Fibroblast of the conjunctiva (primary cell): ENCODE measurements at regions not wholly inside any gene's neighbourhood (a gene's known extent, or its start where the extent isn't known, plus 50 kb on each side); places are given as distances from the start of the nearest gene placed in this dataset.
"Not testable (repeated sequence)": the region's sequence is repeated elsewhere in the genome, so short reads cannot be mapped to it uniquely, and the experiment has no call there.

Experiments
- DNase-seq: peaks from one replicate; pipeline ENCODE4 v3.0.0-alpha.2; 2010; ENCODE audit warnings: low read depth

DNA sequence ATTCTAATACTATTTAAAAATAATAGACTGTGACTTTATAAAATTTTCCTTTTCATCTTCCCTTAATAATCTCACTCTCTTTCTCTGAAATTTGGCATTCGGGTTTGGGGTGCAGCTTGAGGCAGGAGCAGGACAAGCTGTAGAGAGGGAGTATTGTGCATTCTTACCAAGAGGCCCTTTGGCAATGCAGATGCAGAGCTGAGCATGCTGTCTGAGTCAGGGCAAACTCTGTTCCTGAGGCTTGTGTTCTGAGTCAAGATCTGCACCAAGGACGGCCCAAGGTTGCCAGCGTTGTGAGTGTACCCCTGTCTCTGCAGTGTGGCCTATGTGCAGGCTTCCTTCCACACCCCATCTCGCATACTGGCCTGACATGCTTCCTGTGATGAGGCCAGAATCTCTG lies 343.8 kb upstream of the FRG2C start:
- DNase-seq = no peak

DNA sequence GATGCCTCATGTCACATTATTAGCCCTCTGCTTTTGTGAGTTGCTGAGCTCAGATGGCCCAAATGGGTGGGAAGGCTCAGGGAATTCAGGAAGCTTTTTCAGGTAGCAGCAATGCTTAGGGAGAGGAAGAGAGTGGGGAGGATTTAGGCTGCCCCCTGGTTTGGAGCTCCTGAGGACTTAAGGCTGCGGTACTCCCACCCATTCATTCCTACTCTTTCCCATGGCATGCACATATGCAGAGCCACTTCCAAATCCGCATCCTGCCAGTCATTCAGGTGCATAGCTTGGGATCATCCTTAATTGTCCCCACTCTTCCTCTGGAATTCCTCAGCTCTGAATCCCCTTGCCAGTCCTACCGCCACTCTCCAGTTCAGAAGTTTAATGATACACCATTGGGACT lies 343.1 kb upstream of the FRG2C start:
- DNase-seq = no peak

DNA sequence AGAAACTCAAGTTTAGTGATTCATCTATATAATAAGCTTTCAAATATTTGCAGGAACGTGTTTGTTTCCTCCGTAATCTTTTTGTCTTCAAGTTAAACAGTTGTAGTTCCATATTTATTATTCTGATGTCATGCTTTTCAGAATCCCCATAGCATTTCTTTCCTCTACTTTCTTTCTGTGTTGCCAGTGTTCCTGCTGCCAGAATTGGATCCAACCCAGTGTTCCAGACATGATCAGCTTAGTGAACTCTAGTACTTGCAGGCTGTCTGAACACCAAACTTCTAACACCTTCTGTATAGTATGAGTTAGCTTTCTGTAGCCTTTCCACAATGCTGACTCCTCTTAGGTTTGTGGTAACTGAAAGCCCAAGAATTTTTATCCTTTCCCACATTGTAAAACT lies 340.2 kb upstream of the FRG2C start:
- DNase-seq = not testable (repeated sequence)

DNA sequence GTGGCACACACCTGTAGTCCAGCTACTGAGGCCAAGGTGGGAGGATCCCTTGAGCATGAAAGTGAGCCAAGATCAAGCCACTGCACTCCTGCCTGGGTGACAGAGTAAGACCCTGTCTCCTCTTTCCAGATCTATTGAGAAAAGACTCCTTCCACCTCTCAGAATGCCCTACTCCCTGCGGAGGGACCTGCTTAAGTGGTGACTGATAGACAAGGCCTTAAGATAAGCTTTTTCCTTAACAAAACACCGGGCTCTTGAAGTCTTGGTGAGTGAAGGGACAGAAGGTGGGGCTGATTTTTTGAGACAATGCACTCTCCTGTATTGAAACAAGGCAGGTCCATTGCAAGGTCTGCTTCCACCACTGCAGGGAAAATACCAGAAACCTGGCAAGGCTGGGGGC lies 338.4 kb upstream of the FRG2C start:
- no peak for DNase-seq

DNA sequence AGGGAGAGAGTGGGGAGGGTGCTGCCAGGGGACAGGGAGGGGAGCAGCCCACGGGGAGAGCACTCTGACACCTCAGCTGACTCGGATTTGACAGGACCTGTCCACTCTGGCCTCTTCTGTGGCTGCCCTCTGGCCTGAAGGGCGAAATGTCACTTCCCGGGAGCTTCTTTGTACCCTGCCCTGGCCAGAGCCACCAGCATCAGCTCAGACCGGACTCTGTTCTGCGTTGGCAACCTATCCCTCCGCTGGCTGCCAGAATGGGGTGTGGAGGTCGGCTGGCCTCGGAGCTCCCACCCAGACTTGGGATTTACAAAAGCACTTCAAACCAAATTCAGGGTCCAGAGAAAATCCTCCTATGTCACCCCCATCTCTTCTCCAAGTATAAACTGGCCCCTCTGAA lies 336.7 kb upstream of the FRG2C start:
- DNase-seq = no peak

DNA sequence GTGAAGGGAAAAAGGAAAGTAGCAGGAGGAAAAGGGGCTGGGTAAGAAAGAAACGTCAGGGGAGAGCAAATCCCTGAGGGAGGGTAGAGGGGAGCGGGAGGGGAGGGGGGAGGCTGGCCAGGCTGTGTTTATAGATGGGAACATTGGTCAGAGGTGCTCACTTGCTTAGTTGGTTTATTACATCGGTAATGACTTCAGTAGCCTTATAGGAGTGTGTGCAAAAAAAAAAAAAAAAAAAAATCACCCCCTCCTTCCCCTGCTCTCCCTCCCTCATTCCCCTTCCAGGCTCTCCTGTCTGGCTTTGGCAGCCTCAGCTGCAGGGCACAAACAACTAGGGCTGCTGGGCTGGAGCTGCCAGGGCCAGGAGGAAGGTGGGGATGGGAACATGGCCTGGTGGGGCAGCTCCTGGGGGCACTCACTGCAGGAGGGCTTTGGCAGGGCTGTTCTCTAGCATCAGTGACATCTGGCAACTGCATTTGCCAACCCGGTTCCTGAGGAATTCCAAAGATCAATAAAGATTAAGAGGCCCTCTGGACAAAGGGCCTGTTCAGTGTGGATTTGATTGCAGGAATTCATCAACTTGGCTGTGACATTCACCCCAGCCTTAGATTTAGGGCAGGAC lies 334.5 kb upstream of the FRG2C start:
- DNase-seq = no peak

DNA sequence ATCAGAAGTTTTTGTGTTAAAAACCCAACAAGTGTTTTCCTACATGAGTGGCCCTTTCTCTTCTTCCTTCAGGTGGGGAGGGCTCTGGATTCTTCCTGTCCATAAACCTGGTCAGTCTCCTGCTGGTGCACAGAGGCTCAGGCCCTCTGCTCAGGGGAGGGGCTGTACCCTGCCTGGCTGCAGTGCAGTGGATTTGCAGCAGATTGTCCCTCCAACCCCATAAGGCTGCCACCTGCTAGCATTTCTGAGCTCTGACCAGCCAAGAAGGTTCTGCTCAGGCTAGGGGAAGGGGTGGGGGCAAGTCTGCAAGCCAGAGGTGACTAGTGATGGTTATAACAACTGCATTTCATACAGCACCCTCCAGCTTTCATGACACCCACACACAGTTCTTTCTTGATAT lies 333.7 kb upstream of the FRG2C start:
- not testable (repeated sequence) for DNase-seq

DNA sequence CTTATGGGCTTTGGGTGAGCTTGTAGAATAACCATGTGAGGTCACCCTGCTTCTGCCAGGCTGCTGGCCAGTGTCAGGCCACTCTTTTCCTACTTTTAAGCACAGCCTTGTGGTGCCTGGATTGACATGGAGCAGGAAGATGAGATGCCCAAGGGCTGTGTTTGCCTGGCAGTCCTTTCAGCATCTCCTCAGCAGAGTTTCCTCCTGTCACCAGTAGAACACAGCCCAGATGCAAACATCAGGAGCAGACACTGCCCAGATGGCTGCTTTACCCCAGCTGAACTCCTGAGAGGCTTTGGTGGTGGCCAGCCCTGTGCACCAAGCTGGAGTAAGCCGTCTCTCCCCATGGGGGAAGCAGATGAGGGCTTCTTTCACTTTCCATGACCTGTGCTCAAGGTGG lies 332.0 kb upstream of the FRG2C start:
- DNase-seq = not testable (repeated sequence)

DNA sequence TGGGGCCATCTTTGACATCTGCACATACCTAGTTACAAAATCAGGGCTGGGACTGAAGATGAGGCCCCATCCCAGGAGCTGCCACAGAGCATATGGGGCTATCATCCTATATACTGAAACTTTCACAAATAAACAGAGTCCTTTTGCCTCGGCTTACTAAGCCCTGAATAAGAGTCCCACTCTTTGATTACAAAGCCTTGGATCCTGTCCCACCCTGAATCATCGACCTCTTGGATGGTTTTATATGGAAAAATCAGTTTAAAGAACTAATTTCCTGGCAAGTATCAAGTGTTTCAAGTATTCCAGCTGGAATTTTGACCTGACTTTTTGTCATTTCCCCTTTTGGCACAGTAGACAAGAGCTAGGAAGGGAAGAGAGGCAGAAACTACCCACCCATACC lies 331.3 kb upstream of the FRG2C start:
- no peak for DNase-seq

DNA sequence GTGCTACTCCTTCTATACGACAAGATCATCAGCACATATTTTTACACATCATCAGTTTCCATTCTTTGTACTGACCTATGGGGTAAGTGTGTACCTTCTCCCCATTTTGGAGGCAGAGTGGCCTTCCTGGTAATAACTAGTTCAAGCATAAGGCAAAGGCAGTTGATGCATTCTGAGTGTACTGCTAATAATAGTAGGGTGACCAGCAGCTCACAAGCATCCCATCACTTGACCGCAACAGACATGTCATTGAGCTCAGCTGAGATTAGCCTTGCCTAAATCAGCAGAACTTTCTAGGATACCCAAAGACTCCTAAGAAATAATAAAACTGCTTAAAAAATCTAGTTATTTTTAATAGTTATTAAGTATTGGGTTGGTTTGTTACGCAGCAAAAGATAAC lies 329.8 kb upstream of the FRG2C start:
- no peak for DNase-seq

DNA sequence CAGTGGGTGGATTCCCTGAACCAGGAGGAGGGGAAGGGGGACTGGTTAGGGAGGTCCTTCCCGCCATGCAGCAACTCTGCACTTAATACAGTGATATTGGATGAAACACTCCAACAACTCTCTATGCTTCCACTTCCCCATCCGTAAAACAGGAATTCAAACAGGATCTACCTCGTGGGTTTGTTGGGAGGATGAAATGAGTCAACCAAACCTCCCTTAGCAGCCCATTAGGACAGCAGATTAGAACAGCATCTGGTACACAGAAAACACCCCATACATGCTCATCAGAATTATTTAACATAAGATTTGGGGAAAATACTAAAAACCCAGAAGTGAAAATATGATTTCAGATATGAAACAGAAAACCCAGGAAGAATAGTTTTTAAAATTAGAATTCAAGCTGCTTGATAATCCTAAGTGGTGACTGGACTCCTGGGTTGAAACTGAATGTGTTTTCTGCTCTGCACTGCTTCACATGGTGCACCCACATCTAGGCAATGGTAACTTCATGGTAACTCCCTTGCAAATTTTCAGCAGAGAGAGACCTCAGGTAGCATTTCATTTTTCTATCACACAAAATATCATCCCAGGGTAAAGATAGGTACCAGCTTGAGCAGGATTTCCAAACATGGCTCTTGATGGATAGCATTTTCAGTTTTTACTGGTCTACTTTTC lies 326.8 kb upstream of the FRG2C start:
- DNase-seq = no peak

DNA sequence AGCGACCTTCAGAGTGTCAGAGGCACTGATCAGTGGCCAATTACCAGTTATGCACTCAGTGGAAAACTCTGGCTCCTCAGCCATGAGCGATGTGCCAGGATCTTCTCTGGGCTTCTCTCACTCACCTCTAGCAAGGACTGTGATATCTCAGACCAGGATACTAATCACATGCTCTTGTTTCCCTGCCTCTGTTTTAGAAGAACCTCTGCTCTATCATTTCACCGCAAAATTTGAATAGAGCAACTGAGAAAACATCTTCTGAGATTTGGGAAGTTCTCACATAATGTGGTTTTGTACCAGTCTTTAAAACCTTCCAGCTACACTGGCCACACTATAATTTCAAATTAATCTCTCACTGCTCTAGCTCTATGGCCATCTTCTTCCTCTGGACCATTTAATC lies 325.8 kb upstream of the FRG2C start:
- DNase-seq = no peak

DNA sequence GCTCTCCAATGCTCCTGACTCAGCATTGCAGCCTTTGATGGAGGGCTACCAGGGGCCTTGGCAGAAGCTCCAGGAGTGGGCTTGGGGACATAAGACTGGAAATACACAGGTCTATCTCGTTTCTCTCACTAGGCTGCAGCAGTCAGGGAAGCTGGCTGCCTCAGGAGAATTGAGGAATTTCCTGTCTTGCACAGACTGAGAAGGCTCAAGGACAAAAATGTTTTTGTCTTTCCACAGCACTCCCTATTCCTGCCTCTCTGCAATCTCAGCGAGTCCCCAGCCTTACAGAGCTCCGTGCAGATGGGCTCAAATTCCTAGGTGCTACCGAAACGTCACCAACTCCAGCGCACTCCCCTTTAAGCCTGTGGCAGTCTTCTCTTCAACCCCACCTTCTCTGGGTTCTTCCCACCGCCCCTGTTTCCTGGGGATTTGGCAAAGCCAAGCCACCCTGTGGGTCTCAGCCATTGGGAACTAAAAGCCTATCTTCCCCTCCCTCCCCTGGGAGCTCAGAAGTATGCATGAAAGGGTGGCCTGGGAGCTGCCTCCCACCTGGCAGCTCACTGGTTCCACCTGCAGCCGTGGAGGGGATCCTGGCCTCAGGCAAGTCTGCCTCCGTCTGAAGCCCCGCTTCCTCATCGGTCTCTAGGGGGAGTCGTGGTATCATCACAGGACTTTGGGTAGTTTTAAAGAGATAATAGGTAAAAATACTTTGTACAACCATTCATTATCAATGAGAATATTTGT lies 322.6 kb upstream of the FRG2C start:
- DNase-seq = no peak

DNA sequence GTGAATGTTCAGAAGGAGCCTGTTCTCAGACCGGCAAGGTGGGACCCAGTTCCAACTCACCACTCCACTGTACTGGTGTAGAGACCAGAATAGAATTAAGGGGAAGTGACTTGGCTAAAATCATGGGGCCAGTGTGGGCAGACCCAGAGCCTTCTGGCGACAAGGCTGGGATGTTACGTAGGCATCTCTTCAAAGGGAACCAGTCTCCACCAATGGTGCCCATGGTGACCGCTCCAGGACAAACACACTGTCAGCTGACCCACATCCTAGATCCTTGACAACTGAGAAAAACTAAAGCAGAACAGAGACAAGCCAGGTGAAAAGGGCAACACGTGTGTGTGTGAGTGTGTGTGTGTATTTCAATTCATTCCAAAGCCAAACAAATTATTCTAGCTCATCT lies 321.7 kb upstream of the FRG2C start:
- no peak for DNase-seq

DNA sequence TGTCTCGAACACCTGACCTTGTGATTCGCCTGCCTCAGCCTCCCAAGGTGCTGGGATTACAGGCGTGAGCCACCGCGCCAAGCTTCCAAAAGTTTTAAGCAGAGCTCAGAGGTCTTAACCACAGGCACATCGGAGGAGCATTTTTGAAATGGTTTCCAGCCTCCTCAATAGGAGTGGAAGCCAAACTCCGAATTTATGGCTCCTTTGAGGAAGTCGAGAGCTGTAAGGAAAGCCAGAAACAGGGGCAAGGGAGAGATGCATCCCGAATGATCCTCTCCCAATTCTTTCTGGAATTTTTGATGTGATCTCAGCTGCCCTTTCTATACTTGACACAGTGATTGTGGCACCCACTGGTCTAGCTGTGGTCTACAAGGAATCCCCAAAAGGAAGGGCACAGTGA lies 313.6 kb upstream of the FRG2C start:
- DNase-seq = not testable (repeated sequence)

DNA sequence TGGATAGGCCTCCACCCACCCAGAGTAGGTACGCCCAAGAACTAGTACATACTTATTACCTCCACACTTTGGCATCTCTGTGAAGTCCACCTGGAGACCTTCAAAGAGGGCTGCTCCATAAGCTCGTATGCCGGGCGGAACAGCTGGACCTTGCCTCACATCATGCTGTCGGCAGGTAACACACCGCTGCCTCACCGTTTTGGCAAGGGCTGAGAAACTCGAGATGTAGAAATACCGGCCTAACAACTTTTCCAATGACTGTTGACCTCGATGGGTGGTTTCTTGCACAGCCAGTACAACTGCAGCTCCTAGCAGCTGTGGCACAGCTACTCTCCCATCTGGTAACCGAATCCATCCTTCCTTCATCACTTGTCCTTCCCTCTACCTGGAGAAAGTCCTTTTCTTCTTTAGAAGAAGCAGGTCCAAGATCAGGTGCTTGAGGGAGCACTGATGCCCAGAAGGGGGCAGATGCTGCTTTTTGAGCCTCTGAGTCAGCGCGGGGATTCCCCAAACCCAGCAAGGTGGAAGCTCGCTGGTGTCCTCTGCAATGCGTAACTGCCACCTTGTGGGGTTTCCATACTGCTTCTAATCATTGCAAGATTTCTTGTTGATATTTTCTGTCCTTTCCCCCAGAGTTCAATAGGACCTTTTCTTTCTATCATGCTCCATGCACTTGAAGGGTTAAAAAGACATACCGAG lies 301.9 kb upstream of the FRG2C start:
- DNase-seq = not testable (repeated sequence)

DNA sequence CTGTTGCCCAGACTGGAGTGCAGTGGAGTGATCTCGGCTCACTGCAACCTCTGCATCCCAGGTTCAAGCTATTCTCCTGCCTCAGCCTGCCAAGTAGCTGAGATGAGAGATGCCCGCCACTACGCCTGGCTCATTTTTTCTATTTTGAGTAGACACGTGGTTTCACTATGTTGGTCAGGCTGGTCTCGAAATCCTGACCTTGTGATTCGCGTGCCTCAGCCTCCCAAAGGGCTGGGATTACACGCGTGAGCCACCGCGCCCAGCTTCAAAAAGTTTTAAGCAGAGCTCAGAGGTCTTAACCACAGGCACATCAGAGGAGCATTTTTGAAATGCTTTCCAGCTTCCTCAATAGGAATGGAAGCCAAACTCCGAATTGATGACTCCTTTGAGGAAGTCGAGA lies 291.2 kb upstream of the FRG2C start:
- peak; percentile 35 for DNase-seq

DNA sequence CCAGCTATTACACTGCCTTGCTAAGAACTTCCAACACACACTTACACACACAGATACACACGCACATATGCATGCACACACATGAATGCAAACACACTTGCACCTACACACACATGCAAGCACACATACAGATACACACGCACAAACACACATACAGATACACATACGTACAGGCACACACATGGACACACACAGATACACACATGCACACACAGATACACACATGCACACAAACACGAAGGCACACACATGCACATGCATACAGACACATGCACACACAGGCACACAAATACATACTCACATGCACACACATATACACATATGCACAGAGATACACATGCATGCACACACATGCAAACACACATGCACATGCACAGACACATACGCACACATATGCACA lies 284.3 kb upstream of the FRG2C start:
- DNase-seq = not testable (repeated sequence)

DNA sequence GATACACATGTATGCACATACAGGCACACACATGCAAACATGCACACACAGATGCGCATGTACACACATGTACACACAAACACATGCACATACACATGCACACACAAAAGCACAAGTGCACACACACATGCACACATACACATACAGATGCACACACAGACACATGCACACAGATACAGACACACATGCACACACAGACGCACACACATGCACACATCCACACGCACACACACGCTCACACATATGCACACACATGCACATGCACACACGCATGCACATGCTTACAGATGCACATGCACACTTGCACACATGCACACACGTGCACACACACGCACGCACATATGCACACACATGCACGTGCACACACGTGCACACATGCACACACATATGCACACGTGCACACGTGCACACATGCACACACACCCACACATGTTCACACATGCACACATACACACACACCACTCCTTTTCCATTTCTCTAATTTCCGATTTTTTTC lies 283.8 kb upstream of the FRG2C start:
- DNase-seq = no peak

DNA sequence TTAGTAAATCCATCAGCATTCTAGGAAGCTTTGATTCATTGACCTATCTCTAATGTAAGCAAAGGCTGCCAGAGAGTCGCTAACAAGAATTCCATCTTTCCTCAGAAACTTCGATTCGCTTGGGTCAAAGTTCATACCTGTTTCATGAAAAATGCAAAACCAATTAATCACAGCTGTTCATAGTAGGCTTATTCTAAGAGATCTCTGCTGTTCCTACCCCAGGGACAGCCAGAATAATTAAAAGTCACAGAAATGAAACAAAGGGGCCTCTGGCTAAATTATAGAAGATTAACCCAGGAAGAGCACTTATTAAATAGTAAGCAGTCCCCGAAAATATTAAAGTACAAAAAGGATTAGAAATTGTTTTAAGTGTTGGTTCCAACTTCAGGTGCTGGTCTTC lies 280.1 kb upstream of the FRG2C start:
- not testable (repeated sequence) for DNase-seq

DNA sequence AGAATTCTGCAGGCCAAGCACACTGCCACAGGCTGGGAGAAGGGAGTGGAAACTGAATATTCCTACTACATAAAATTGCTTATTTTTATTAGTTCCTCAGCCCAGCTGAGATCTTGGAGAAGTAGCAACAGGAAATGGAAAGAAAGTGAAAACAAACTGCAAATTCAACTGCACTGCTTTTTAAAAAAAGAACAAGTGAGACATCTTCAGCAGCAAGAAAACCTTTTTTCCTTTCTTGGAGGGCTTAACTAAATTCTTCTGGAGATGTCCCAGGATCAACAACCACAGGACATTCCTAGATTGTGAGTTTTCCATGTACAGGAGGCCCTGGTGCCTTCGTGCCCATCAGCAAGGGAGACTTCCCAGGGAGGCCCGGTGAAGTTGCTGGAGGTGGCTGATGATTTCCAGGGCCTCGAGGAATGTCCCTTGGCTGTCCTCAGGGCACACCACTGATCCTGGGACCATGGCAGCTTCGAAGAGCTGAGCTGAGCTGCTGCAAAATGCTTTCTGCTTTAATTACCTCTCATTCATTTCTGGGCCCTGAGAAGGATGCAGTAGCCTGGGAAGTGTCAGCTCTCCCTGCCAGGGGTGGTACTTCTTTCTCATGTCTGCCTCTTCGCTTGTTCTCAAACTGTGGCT lies 275.5 kb upstream of the FRG2C start:
- not testable (repeated sequence) for DNase-seq

DNA sequence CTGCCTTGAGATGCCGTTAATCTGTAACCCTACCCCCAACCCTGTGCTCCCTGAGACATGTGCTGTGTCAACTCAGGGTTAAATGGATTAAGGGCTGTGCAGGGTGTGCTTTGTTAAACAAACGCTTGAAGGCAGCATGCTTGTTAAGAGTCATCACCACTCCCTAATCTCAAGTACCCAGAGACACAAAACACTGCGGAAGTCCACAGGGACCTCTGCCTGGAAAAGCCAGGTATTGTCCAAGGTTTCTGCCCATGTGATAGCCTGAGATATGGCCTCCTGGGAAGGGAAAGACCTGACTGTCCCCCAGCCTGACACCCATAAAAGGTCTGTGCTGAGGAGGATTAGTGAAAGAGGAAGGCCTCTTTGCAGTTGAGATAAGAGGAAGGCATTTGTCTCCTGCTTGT lies 270.8 kb upstream of the FRG2C start:
- DNase-seq = not testable (repeated sequence)
